KG1 (cell line): ENCODE measurements at regions not wholly inside any gene's neighbourhood (a gene's known extent, or its start where the extent isn't known, plus 50 kb on each side); places are given as distances from the start of the nearest gene placed in this dataset.

Experiments
- DNase-seq: peaks from one replicate; lab custom pipeline; 2025; lab: John Stamatoyannopoulos, UW

- DNase-seq = no peak
Observed at GRCh38 chr14:98118749-98119148, 1153.2 kb downstream of the BCL11B start.

- no peak for DNase-seq
Observed at GRCh38 chr14:98119739-98120138, 1152.3 kb downstream of the BCL11B start.

- DNase-seq = no peak
Observed at GRCh38 chr14:98120831-98121464, 1151.0 kb downstream of the BCL11B start.

- no peak for DNase-seq
Observed at GRCh38 chr14:98122527-98122926, 1149.5 kb downstream of the BCL11B start.

GRCh38 chr14:98130691-98131090, 1141.3 kb downstream of the BCL11B start:
- DNase-seq = no peak

GRCh38 chr14:98131406-98131805, 1140.6 kb downstream of the BCL11B start:
- DNase-seq = no peak

- no peak for DNase-seq
Observed at GRCh38 chr14:98133806-98134205, 1138.2 kb downstream of the BCL11B start.

GRCh38 chr14:98136012-98136789, 1135.8 kb downstream of the BCL11B start:
- no peak for DNase-seq

GRCh38 chr14:98137131-98138025, 1134.6 kb downstream of the BCL11B start:
- no peak for DNase-seq

- peak; percentile 20 for DNase-seq
Observed at GRCh38 chr14:98138666-98139065, 1133.3 kb downstream of the BCL11B start.

- no peak for DNase-seq
Observed at GRCh38 chr14:98140862-98141530, 1131.0 kb downstream of the BCL11B start.

- no peak for DNase-seq
Observed at GRCh38 chr14:98143566-98143965, 1128.4 kb downstream of the BCL11B start.

GRCh38 chr14:98144964-98145363, 1127.0 kb downstream of the BCL11B start:
- no peak for DNase-seq

GRCh38 chr14:98146416-98146815, 1125.6 kb downstream of the BCL11B start:
- DNase-seq = no peak

- no peak for DNase-seq
Observed at GRCh38 chr14:98154254-98154653, 1117.7 kb downstream of the BCL11B start.

GRCh38 chr14:98156411-98156810, 1115.6 kb downstream of the BCL11B start:
- no peak for DNase-seq

GRCh38 chr14:98160901-98161300, 1111.1 kb downstream of the BCL11B start:
- no peak for DNase-seq

- no peak for DNase-seq
Observed at GRCh38 chr14:98161356-98161755, 1110.6 kb downstream of the BCL11B start.

GRCh38 chr14:98162856-98163805, 1108.9 kb downstream of the BCL11B start:
- DNase-seq = no peak

- no peak for DNase-seq
Observed at GRCh38 chr14:98163873-98164272, 1108.1 kb downstream of the BCL11B start.

- no peak for DNase-seq
Observed at GRCh38 chr14:98165976-98166375, 1106.0 kb downstream of the BCL11B start.
